Activated CD4-positive, alpha-beta T cell treated with anti-CD3 and anti-CD28 coated beads, Interleukin-2, Interleukin-6, amounts not matched to agents 100 ng/mL and 50 ng/mL, durations not matched to agents 16 hours and 8 hours (primary cell): ENCODE measurements at regions not wholly inside any gene's neighbourhood (a gene's known extent, or its start where the extent isn't known, plus 50 kb on each side); places are given as distances from the start of the nearest gene placed in this dataset.
A peak's percentile ranks its signal among the peaks of the same experiment; 100 is the strongest.

Experiments used
- DNase-seq: peaks from one replicate; pipeline ENCODE4 v3.0.0-alpha.2; 2020

DNA sequence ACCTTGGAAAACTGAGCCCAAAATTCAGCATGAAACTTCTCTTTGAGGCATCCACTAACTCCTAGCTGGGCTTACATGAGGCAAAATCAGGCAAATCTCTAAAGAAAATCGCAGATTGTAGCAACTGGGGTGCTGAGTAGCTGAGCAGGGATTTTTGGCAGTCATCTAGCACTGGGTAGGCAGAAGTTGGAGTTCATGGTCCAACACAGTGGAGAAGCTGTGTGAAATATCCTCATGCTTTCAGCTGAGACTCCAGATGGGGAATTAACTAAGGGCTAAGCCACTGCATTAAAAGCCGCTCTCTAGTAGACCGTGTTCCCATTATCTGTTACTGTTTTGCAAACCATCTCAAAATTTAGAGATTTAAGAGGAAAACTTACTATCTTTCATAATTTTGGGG is 240.1 kb upstream of the PHYHIPL start:
- DNase-seq: no peak

DNA sequence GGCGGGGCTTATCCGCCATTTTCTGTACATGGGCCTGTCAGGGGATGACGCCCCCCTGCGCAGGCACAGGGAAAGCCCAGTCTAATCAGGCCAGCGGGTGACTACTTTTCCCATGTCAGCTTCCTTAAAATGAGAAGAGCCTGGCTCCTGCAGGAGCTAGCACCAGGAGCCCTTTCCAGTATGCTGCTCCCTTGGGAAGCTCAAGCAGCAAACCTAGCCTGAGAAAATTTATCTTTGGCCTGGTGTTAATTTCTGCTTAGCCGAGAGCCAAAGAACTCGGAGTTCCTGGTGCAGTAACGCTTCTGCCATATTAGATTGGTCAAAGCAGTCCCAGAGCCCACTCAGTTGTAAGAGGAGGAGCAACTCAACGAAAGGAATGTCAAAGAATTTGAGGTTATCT is 239.0 kb upstream of the PHYHIPL start:
- no peak for DNase-seq

DNA sequence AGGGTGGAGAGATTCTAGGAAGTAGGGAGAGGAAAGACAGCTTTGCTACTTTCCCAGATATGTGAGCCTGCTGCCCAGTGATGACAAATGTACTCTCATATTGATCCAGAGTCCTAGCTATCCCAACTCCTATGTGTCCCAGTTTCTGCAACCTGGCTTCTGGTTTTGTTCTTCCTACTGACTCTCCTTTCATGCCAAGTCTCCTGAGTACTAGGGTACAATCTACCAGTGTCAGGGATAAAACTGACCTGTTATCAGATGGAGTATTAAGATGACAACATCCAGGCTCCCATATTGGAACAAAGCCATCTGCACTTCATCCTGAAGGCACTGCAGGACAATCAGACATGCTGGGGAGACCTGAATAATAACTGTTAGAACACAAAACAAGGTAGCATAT is 233.7 kb upstream of the PHYHIPL start:
- no peak for DNase-seq

DNA sequence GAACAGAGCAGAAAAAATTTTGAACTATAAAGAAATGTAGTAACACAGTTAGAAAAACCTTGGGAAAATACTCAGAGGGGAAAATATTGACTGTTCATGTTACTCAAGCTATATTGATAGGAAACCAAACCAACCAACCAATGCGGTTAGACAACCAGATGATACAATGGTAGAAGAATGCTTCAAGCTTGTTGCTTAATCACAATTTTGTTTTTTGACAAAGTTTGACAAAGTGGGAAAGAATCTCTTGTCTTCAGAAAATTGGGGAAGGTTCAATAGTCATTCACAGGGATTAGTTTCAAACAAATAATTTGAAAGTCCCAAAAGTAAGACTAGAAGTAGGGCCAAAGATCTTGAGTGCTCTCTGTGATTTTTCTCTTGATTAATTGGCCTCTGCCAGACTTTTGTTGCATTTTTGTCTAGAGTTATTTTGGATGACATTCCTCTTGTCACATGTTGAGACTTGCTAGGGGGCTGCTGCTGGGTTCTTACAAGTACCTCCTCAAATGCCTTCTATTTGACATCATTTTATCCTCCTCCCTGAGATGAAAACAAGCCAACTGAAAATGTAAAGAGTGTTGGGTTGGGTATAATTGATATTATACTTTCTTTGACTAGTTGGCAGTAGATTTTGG is 233.1 kb upstream of the PHYHIPL start:
- DNase-seq: no peak

DNA sequence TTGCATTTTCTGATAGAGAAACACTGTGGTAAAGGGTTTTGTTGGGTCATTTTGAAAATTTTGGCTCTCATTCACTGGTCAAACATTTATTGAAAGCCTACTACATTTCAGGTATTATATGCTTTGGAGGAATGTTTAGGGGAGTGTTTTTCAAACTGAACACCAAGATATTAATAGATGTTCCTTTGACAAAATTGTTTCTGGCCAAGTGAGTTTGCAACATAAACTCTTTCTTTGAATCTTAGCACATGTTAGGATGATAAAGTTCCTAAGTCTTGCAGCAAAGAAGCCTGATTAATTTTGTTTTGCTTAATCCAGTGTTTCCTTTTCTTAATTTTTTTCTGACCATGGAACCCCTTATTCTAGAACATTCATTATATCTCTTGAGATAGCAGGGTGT is 232.5 kb upstream of the PHYHIPL start:
- DNase-seq: no peak

DNA sequence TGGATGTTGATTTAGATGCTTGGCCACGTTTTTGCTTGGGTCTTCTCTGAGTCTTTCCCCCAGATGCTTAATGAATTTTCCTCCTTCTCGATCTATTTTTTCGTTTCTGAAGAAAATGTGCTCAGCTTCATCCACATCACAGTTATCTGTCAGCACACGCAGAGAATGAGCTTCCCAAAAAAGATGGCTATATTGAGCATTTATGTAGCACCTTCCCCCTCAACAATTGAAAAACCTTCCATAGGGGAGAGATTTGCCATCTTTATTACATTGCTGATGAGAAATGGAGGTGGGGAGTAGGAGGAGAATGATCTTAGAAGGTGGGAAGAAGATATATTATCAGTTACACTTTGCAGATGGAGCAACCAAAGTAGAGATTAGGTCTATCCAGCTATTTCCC is 228.1 kb upstream of the PHYHIPL start:
- DNase-seq: no peak

DNA sequence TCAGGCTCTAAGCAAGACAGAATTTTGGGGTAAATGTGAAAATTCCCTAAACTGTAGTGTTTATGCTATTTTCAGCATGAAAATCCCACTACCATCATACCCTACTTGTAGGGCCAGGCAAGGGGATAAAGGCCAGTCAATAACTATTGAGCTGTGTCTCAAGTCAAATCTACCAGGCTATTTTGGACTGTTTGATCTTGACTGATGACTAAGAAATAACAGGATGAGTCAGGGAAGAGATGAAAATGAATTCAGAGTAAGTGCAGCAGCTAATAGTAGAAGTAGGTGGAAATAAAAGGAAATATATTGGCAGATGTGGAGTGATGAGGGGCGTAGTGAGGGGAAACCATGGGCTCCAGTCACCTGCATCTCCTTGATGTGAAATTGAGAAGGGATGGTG is 225.8 kb upstream of the PHYHIPL start:
- DNase-seq: no peak

DNA sequence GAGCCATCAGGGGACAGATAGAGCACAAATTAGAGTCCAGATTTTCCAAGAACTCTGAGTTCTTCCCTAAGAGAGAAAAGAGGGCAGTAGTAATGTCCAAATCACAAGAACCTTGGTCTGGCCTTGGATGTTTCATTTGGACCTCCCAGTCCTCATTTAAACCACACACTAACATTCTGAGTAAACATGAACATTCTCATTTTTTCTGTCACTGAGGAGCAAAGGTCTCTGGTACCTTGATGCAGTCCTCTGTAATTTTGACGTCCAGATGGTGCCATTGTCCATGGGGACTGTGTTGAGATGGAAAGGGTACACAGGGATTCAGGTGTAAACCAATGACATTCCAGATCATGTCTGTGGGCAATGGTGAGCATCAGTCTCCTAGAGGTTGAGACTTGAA is 225.4 kb upstream of the PHYHIPL start:
- no peak for DNase-seq

DNA sequence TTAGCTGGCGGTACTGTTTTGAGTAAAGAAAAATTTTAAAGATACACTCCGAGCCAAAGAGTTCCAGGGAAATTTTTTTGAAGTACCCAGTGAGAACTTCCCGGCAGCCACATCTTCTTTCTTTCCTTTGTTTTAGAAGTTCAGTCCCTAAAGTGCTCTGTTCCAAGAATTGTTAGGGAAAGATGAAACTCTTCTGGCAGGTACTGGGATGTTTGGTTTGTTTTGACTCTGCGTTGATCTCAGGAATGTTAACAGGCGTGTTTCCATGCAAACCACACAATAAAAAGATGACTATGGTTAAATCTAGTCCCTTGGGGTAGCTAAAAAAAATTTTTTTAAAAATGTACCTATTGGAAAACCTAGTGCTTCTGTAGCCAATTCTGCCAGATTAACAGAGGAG is 224.7 kb upstream of the PHYHIPL start:
- no peak for DNase-seq

DNA sequence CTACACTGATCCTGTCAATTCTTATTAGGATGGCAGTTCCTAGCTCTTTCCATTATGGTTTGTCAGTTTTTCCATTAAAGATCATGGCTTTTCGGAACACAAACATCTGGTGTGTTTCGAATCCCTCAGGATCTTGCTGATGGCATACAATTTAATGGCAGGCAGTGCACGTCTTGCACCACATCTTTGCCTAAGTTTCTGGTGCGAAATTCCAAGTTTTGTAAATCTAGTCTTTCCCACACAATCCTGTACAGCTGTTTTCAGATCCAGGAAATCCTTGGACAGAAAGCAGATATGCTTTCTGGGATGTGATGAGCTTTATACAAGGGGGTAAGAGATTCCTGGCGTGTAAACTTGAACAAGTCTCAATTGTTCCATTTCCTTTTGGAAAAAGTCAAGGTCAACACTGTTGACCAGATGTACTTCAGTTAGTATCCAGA is 224.3 kb upstream of the PHYHIPL start:
- no peak for DNase-seq

DNA sequence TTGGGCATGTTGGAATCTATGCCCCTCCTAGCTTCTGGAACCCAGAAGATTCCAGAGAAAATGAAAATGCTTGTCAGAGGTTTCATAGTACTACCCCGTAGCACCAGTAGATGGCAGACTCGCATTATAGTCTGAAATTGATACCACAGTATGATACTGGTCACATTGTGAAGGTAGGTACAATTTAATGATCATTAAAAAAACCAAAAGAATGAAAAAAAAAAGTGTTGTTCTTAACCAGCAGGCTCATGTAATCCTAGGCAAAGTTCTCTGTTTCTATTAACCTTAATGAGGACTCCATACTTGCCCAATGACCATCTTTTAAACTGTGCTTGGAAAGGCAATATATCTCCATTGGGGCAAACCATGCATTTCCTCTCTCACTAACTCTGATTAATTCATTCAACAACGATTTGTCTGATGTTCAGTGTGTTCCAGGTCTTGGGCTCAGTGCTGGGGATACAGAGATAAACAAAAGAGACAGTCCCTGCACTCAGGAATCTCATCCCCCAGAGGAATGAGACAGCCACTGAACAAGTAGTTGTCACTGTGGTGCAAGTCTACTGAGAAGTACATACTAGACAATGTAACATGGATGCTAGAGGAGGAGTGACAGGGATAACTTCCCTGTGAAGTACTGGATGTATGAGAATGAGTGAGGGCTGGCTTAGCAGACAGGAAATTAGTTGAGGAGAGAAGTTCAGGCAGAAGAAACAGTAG is 223.5 kb upstream of the PHYHIPL start:
- DNase-seq: peak; percentile 42

DNA sequence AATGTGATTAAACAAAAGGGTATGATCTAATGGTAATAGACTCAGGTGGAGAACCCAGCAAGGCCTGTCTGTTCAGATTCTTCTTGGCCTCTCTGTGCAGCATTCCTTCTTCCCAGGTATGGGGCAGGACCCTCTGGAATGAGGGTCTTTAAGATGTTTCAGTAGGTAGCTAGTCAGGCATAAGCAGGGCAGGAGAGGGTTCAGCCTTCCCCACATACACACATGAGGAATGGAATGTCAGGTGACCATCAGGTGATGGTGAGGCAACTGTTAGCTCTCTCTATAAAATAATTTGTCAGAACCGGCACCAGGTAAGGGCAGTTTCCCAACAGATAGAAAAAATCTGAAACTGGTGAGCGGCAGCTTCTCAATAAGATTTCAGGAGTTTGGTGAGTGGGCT is 222.3 kb upstream of the PHYHIPL start:
- DNase-seq: no peak

DNA sequence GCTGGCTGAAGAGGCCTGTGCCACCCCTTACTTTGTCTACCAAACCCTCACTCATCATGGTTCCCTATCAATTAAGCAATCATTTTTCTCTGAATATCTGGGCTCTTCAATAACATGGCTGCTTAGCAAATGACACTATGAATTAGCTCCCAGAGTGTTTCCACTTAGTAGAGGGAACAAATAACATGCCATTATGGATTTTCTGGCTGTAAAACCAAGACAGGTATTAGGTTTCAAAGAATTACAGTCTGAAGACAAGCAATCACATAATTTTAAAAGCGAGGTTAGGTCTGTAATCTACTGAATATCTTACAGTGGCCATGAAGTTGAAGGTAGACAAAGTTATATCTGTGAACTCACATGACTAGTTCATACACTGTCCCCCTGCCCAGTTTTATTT is 220.8 kb upstream of the PHYHIPL start:
- no peak for DNase-seq

DNA sequence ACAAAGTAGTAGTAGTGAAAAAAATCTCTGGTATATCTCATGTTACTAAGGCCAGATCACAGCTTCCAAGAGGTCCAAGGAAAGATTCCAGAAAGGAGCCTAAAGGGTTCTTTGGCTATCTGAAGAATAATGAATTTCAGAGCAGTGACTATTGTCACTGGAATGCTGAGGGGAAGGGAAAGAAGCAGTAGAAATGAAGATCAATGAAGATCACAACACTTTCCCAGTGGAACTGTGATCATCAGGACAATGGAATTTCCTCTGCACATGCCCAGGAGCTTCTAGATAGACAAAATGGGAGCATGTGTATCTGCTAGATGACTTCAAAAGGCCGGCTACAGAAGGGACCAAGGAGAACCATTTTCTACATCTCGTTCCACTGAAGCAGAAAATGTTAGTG is 219.5 kb upstream of the PHYHIPL start:
- no peak for DNase-seq

DNA sequence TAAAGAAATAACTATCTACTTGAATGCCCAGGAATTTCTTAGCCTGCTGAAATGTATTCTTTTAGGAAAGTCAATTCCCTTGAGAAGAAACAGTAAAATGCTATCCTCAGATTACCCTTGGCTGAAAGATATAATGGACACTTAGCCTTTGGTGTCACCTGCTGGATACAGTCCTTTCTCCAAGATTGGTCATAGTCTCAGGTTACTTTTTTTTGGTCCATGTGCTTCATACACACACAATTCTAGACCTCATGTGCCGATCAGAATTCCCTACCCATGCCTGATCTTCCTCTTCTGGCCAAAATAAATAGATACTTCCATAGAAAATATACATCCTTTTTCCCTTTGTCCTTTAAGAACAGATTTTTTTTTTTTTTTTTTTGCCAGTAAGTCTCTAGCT is 218.9 kb upstream of the PHYHIPL start:
- DNase-seq: no peak

DNA sequence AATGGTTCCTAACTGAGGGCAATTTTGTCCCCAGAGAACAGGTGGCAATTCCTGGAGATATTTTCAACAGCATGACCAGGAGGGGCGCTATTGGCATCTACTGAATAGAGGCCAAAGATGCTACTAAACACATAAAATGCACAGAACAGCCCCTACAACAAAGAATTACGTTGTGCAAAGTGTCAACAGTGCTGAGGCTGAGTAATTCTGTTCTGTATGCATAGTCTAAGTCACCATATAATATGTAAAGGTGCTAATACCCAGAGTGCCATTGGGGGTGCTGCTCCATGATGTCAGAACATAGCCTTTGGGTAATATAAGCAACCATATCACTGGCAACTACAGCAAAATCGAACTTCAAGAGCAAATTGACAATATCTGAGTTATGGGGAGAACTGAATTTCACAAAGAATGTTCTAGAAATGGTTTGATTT is 213.3 kb upstream of the PHYHIPL start:
- DNase-seq: peak; percentile 7

DNA sequence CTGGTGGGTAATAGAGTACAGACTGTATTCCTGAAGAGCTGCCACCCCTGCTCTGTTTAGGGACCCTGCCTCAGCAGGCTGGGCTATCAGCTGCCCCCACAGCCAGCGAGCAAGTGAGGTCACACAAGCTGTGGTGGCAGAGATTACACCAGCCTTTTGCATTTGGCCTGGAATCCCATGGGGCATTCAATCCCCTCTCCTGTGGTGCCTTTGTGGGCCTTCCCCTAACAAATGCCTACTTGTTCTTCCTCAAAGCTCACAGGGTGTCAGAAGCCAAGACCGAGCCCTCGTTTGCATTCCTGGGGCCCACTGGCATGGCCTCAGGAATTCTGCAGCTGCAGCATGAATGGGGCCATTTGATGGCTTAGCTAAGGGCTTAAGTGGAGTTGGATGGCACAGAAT is 212.7 kb upstream of the PHYHIPL start:
- DNase-seq: no peak

DNA sequence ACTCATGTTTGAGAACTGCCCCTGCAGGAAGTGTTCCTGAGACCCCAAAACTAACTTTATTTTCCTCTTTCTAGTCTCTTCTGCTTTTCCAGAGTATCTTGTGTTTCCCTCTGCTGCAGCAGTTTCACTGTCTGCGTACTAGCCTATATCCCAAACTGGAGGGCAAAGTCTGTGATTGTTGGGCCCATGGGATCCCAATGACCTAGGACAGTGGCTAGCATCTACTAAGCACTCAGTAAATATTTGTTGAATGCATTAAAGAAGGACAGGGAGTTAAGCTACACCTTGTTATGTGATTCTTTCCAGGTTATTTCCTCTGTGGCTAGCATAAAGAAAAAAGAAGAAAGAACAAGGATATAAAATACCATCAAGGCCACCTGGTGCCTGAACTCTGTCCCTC is 210.6 kb upstream of the PHYHIPL start:
- DNase-seq: no peak

DNA sequence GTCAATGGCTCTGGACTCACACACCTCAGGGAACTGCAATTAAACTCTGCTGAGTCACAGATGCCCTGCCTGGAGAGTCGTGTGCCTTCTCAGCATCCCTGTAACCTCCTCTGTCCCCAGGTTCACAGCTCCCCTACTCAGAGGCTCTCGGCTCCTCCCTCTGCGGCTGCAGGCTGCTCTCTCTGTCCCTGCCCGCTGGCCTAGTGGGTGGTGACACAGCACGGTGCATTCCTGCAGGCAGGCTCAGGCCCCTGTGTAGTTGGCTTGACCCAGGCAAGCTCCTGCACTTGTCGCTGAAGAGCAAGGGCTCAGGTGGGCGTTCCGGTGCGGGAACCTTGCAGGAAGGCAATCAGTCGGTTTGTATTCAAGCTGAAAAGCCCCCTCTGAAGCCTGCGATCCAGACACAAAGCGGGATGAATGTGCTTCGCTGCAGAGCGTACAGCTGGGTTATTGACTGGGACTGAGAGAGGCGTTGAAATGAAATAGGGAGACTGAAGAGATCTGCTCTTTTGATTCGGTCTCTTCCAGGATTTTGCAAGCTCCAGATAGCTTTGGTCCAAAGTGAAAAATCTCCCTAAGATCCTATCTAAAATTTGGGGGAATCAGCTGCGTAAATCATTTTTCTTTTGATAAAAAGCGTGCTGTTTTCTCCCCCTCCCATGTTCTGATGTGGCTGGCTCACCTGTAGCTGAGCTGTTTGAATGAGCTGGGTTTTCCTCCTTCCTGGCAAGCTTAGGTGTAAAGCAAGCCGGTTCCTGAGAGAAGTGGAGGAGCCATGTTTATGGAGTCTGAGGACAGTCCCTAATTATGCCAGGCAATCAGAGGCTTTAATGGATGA is 208.7 kb upstream of the PHYHIPL start:
- no peak for DNase-seq

DNA sequence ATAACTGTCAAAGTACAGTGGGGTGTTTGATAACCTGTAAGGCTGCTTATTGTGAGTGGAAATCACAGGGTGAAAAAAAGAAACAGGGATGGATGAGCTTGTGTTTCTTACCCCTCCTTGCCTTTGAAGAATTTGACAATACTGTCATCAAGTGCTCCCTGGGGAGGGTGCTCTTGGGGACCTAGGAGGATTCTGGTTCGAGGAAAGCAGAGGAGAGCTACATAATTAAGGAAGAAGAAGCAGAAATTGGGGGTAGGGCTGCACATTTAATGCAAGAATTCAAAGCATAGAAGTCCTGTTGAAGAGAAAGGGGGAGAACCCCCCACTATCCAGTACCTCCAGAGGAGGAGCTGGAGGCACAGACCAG is 208.1 kb upstream of the PHYHIPL start:
- DNase-seq: no peak

DNA sequence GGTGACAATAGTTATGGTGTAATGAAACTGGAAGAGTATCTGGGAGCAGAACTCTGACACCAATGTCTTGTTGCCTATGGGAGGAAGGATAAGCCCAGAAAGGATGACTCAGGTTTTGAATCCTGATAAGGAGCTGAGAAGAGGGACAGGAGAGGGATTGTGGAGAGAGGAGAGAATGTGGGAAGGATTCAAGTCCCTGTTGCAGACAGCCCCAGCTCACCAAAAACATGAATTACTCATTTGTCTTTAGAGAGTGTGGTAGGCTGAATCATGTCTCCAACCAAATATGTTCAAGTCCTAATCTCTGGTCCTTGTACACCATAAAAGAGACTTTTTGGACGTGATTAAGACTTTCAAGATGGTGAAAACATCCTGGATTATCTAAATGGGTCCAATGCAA is 206.9 kb upstream of the PHYHIPL start:
- no peak for DNase-seq

DNA sequence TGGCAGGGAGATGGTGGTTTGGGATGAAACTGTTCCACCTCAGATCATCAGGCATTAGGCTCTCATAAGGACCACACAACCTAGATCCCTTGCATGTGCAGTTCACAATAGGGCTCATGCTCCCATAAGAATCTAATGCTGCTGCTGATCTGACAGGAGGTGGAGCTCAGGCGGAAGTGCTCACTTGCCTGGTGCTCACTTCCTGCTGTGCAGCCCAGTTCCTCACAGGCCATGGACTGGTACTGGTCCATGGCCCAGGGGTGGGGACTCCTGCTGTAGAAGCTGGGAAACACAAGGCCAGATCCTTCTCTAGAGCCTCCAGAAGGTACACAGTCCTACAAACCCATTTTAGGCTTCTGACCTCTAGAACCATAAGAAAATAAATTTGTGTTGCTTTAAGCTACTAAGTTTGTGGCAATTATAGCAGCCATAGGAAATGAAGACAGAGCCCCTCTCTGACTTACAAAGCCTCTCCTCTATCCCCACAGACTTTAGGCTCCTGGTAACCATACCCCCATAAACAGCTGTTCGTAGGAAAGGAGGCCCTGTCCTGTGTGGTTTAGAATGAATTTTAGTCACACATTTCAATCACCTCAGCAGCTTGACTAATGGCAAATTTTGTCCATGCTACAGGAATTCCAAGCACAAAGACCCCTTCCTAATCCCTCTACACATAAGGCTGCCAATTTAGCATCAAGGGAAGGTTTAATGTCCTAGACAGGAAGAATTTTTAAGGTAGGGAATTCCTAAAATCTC is 206.1 kb upstream of the PHYHIPL start:
- DNase-seq: no peak

DNA sequence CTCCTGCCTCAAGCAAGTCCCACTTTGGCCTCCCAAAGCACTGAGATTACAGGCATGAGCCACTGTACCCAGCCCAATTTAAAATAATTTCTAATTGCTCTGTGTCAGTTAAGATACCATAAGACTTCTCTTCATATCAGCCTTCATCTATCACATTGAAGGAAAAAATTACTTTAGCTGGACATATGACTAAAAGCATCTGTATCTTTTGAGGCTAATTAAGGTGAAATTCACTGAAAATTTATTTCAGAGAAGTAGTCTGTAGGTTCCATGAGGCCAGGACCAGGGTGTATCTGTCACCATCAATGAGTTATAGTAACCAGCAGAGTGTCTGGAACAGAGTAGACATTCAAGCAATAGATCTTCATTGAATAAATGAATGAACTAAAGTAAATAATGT is 205.2 kb upstream of the PHYHIPL start:
- no peak for DNase-seq
